SK-N-MC (cell line): ENCODE measurements at regions not wholly inside any gene's neighbourhood (a gene's known extent, or its start where the extent isn't known, plus 50 kb on each side); places are given as distances from the start of the nearest gene placed in this dataset.

Source experiments
- EZH2 ChIP-seq: fragments of 200-600 bp; sonication (generic); IDR thresholded peaks from one replicate; pipeline ENCODE4 v1.6.1; 2017; ENCODE audit warnings: antibody characterized with exemption
- POLR2AphosphoS5 ChIP-seq: IDR thresholded peaks from 2 replicates; pipeline ENCODE4 v1.6.1; 2012; ENCODE audit warnings: mild to moderate bottlenecking, low read depth, low read length, borderline replicate concordance

GRCh38 chr9:14516656-14517055 lies 176.6 kb downstream of the ZDHHC21 start:
- TF ChIP-seq EZH2 (no peak), POLR2AphosphoS5 (no peak)
